ENCODE measurements at regions not wholly inside any gene's neighbourhood (a gene's known extent, or its start where the extent isn't known, plus 50 kb on each side); places are given as distances from the start of the nearest gene placed in this dataset.

DNA sequence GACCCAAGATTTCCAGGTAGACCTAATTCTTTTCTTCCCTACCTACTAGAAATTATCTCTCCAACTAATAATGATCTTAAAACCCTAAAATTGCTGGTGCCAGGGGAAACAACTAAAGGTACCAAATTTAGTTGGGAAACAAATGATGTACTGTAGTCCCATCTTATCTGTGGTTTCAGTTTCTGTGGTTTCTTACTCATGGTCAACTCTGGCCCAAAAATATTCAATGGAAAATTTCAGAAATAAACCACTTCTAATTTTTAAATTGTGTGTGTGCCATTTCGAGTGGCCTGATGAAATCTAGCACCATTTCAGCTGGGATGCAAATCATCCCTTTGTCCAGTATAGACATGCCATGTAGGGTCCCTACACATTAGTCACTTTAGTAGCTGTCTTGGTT is 475.2 kb upstream of the EPHA7 start:
- TF ChIP-seq, protein P1, sequence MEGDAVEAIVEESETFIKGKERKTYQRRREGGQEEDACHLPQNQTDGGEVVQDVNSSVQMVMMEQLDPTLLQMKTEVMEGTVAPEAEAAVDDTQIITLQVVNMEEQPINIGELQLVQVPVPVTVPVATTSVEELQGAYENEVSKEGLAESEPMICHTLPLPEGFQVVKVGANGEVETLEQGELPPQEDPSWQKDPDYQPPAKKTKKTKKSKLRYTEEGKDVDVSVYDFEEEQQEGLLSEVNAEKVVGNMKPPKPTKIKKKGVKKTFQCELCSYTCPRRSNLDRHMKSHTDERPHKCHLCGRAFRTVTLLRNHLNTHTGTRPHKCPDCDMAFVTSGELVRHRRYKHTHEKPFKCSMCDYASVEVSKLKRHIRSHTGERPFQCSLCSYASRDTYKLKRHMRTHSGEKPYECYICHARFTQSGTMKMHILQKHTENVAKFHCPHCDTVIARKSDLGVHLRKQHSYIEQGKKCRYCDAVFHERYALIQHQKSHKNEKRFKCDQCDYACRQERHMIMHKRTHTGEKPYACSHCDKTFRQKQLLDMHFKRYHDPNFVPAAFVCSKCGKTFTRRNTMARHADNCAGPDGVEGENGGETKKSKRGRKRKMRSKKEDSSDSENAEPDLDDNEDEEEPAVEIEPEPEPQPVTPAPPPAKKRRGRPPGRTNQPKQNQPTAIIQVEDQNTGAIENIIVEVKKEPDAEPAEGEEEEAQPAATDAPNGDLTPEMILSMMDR (conservative IDR thresholded peaks at IDR 0.05) = no peak
- TF ChIP-seq ZFX (IDR thresholded peaks at IDR 0.05) = no peak
- no peak overlapping the region for H3K27ac ChIP-seq

DNA sequence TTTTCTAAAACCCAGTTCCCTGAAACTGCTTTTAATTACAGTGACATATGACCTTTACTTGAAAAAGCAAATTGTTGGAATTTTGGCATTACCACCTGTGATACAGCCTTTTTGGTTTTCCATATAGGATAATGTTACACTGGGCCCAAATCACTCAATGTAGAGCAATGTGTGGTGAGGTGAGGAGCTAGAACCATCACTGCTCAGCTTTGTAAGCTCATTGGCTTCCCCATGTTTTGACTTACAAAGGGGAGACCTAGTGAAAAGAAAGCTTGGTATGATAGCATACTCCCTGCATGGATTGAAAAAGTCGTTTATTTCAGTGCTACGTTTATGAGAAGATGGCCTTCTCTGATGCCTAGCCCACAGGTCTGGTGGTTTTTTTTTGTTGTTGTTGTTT is 470.4 kb upstream of the EPHA7 start:
- H3K27ac ChIP-seq = no peak overlapping the region
- TF ChIP-seq, protein P1 (conservative IDR thresholded peaks at IDR 0.05) = no peak
- no peak for TF ChIP-seq ZFX (IDR thresholded peaks at IDR 0.05)

DNA sequence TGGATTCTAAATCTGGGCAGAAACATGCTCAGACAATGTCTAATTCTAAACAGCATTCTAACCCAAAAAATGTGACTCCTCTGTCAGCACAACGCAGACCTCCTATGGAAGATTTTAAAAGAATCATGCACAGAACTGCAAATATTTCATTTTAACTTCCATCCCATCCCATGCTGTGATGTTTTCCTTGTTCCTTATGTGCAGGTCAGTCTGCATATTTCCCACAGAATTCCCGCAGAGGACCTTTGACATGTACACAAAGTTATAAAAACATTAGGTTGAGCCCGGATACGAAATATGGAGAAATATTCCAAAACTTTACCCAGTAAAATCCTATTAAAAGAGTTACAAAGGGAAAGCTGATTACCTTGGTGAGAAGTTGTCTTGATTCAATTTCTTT is 467.1 kb upstream of the EPHA7 start:
- TF ChIP-seq, protein P1 (conservative IDR thresholded peaks at IDR 0.05) = no peak
- TF ChIP-seq ZFX (IDR thresholded peaks at IDR 0.05) = no peak

DNA sequence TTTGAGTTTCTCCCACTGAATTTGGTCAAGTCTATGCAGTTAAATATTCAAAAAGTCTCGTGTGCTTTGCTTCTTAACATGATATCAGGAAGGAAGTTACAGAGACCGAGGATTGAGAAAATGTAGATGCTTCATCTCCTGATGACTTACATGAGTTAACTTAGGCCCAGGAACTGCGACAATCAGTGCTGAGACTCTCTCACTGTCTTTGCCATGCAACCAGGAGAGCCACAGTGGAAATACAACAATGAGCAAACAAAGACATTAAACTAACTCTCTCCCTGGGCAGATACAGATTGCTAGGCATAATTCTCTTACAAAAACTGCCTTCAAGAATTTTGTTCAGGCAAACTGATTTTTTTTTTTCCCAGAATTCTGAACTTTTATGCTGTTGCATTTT is 440.6 kb upstream of the EPHA7 start:
- TF ChIP-seq, protein P1 (conservative IDR thresholded peaks at IDR 0.05) = no peak
- no peak for TF ChIP-seq ZFX (IDR thresholded peaks at IDR 0.05)
- H3K27ac ChIP-seq = no peak overlapping the region

More for the DNA sequence above, 467.1 kb upstream of the EPHA7 start:
- no peak overlapping the region for H3K27ac ChIP-seq

DNA sequence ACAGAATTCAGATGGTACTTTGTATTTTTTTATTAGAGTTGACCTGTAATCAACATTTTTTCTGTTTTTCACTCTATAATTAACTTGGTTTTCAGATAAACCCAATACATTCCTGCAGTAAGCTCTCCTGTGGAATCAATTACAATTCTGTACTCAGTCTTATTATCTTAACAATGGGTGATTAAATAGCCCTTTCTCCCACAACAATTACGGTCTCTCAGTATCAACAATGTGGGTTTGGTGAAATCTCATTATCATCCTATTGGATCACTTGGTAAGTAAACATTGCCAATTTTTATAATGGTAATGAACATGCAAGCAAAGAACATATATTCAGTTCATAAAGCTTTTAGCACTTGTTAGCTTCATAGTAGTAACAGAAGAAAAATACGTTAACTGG is 438.9 kb upstream of the EPHA7 start:
- TF ChIP-seq ZFX (IDR thresholded peaks at IDR 0.05) = no peak
- TF ChIP-seq, protein P1 (conservative IDR thresholded peaks at IDR 0.05) = no peak
- no peak overlapping the region for H3K27ac ChIP-seq

DNA sequence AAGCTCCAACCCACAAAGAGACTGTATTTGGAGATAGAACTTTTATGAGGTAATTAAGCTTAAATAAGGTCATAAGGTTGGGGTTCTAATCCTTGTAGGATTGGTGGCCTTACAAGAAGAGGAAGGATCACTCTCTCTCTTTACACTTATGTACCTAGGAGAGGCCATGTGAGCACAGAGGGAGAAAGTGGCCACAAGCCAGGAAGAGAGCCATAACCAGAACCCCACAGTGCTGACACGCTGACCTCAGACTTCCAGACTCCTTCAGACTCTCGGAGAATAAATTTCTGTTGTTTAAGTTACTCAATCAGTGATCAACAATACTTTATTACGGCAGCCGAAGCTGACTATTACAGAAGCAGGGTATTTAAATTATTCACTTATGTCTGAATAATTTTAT is 430.5 kb upstream of the EPHA7 start:
- TF ChIP-seq ZFX (IDR thresholded peaks at IDR 0.05) = no peak
- TF ChIP-seq, protein P1 (conservative IDR thresholded peaks at IDR 0.05) = no peak
- H3K27ac ChIP-seq = no peak overlapping the region

DNA sequence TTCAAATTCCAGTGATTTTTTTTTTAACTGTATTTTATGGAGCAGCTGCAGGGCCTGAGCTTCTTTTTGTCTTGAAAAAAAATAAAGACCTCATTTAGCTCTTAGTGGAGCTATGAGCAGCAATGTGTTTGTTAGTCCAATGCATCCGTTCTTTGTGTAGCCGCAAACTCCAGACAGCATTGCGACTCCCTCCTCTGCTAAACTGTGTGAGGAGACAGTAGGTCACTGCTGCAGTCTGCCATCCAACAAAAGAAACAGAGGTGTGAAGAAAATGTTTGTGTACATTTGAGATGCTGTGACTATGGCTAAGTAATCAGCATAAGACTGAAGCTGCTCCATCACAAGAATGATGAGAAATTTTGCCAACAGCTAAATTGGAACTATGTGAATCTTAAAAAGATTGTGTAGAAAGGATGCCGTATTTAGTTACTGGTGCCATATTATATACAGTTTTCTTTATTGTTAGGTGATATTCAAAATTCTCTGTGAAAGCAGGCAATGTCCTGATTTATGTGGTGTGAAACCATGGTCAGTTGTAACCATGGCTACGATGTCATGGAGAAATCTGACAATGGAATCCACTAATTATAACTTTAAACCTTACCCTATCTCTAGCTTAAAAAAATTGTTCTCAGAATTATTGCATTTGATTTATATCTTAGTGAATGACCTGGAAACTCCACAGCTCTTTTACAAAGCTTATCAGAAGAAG is 428.8 kb upstream of the EPHA7 start:
- no peak overlapping the region for H3K27ac ChIP-seq
- TF ChIP-seq ZFX (IDR thresholded peaks at IDR 0.05) = no peak
- TF ChIP-seq, protein P1 (conservative IDR thresholded peaks at IDR 0.05) = no peak
